ENCODE measurements at regions not wholly inside any gene's neighbourhood (a gene's known extent, or its start where the extent isn't known, plus 50 kb on each side); places are given as distances from the start of the nearest gene placed in this dataset.
A peak's percentile ranks its signal among the peaks of the same experiment; 100 is the strongest.

DNA sequence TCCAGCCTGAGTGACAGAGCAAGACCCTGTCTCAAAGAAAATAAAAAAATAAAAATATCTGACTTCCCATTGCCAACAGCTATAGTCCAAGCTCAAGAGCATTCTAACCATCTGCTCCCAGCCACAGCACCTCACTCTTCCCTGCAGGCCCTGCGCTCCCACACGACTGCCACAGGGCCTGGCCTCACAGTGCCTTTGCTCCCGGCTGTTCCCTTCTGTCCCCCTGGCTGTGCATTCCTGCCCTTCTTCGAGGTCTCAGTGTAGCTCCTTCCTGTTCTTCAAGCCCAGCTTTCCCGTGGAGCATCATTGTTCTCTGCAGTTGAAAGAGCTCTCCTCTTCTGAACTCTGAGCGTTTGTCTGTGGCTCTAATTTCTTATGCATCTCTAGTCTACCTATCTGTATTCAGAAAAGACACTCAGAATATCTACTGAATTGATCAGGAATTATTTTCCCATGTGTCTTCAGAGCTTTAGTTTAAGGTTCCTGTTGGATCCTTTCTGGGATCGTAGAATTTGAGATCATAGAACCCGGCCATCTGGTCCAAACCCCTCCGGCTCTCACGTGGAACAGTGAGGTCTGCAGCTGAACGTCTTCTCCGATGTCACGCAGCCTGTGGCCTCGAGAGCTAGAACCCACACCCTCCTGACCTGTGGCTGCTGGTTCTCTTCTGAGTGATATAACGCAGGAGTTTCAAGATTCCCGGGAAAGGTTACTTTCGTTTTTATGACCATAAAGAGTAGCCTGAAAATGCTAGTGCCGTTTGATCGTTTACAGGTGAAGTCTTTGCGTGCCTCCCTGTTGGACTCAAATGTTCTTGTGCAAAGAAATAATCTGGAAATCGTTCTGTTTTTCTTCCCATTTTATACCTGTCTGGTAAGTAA is 54.4 kb downstream of the DOP1B start:
- Histone ChIP-seq H2AK5ac (ENCODE audit: low read depth, low read length) (peak overlapping the region; percentile 57), H3K4me2 (ENCODE audit: insufficient read depth, low read length, poor library complexity, severe bottlenecking) (no peak overlapping the region), H3K9ac (ENCODE audit: low read depth, low read length, poor library complexity) (no peak overlapping the region), H2BK15ac (ENCODE audit: low read length) (no peak overlapping the region), H3K79me1 (ENCODE audit: low read depth, low read length) (no peaks in the 10 kb centered on the region), H3K18ac (ENCODE audit: low read length) (peak overlapping the region; percentile 7), H3K27me3 (ENCODE audit: control insufficient read depth in 3 of 3, insufficient read depth in 3 of 3, low read depth in 1 of 3, low read length in 3 of 3) (no peaks in the 10 kb centered on the region), H3K14ac (ENCODE audit: low read length) (no peak overlapping the region), H3K9me3 (replicated peaks in 1 of 2; ENCODE audit: control insufficient read depth in 2 of 2, insufficient read depth in 1 of 2, low read depth in 1 of 2, low read length in 2 of 2) (peaks cover 0 to 1% of the 10 kb centered on the region in 2 donors), H3K4me3 (ENCODE audit: low read length in 2 of 2) (no peak overlapping the region), H3K4me1 (ENCODE audit: control insufficient read depth in 2 of 2, insufficient read depth in 1 of 2, low read depth in 1 of 2, low read length in 2 of 2) (peaks cover 0 to 12% of the 10 kb centered on the region in 2 donors), H4K8ac (ENCODE audit: low read depth, low read length) (no peak overlapping the region), H2AFZ (ENCODE audit: low read length) (no peak overlapping the region), H3K27ac (replicated peaks; ENCODE audit: low read length) (no peak overlapping the region), H2BK12ac (ENCODE audit: low read length) (no peak overlapping the region), H2BK120ac (ENCODE audit: low read depth, low read length) (no peak overlapping the region), H3K36me3 (replicated peaks in 1 of 2; ENCODE audit: control insufficient read depth in 2 of 2, insufficient read depth in 2 of 2, low read length in 2 of 2) (peaks cover 2 to 20% of the 10 kb centered on the region in 2 donors), H3K23ac (ENCODE audit: low read depth, low read length, poor library complexity) (no peak overlapping the region), H2BK5ac (ENCODE audit: low read length) (no peak overlapping the region), H4K91ac (ENCODE audit: low read depth, low read length, poor library complexity) (no peak overlapping the region), H3K4ac (ENCODE audit: low read length) (no peak overlapping the region)
- no peak for DNase-seq (ENCODE audit: low spot score)
- WGBS, 2 donors (ENCODE audit: extremely low coverage in 2 of 2, insufficient read length in 2 of 2, insufficient replicate concordance in 1 of 2): no CpG with 5 or more reads among the region's 21 CpGs

DNA sequence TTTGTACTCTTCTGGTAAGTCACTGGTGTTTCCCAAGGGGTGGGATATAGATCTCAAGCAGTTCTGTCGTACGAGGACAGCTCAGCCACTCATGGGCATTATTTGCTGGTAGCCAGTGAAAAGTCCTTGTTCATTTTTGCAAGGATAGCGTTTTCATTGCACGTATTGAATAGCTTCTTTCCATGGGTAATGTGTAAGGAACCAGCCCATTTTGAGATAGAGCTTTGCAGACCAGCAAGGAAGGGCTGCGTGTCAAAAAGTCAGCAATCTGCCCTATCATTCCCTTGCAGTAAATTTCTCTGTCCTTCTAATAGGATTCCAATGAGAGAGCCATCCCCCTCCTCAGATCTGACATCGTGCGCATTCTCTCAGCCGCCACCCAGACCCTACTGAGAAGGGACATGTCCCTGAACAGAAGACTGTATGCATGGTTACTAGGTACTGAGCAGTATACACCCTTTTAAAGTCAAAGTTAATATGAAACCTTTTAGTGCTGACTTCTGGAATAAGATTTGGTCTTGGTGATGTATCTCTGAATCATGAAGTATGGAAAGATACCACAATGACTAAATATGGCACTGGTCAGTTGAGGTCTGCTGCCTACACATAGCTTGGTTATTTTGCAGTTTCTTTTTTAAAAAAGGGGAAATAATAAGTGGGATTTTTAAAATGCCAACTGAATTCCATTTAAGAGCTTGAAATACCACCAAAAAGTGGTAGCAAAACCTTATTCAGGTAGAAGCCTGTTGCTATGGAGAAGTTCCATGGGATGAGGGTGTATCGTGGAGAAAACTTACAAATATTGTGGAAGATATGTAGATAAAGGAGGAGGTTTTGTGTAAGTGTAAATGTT is 55.3 kb downstream of the DOP1B start:
- H3K4me3 ChIP-seq (ENCODE audit: low read length in 2 of 2): no peak overlapping the region
- H2BK15ac ChIP-seq (ENCODE audit: low read length): no peak overlapping the region
- no peak overlapping the region for H2AK5ac ChIP-seq (ENCODE audit: low read depth, low read length)
- H3K27ac ChIP-seq (replicated peaks; ENCODE audit: low read length): no peak overlapping the region
- no peak overlapping the region for H3K14ac ChIP-seq (ENCODE audit: low read length)
- H3K18ac ChIP-seq (ENCODE audit: low read length): no peak overlapping the region
- 100% methylated on average over 1 of the region's 9 CpGs; no CpG with 5 or more reads in 1 of the 2 donors for WGBS, 2 donors (ENCODE audit: extremely low coverage in 2 of 2, insufficient read length in 2 of 2, insufficient replicate concordance in 1 of 2)
- no peak overlapping the region for H3K9ac ChIP-seq (ENCODE audit: low read depth, low read length, poor library complexity)
- H4K8ac ChIP-seq (ENCODE audit: low read depth, low read length): no peak overlapping the region
- peaks cover 2 to 25% of the 10 kb centered on the region in 2 donors for H3K36me3 ChIP-seq (replicated peaks in 1 of 2; ENCODE audit: control insufficient read depth in 2 of 2, insufficient read depth in 2 of 2, low read length in 2 of 2)
- H3K27me3 ChIP-seq (ENCODE audit: control insufficient read depth in 3 of 3, insufficient read depth in 3 of 3, low read depth in 1 of 3, low read length in 3 of 3): no peaks in the 10 kb centered on the region
- H3K4ac ChIP-seq (ENCODE audit: low read length): no peak overlapping the region
- H2BK12ac ChIP-seq (ENCODE audit: low read length): no peak overlapping the region
- peaks cover 0 to 1% of the 10 kb centered on the region in 2 donors for H3K9me3 ChIP-seq (replicated peaks in 1 of 2; ENCODE audit: control insufficient read depth in 2 of 2, insufficient read depth in 1 of 2, low read depth in 1 of 2, low read length in 2 of 2)
- H2AFZ ChIP-seq (ENCODE audit: low read length): no peak overlapping the region
- H3K23ac ChIP-seq (ENCODE audit: low read depth, low read length, poor library complexity): no peak overlapping the region
- H3K4me2 ChIP-seq (ENCODE audit: insufficient read depth, low read length, poor library complexity, severe bottlenecking): no peak overlapping the region
- no peak overlapping the region for H2BK120ac ChIP-seq (ENCODE audit: low read depth, low read length)
- no peak overlapping the region for H4K91ac ChIP-seq (ENCODE audit: low read depth, low read length, poor library complexity)
- DNase-seq (ENCODE audit: low spot score): no peak
- H3K79me1 ChIP-seq (ENCODE audit: low read depth, low read length): no peaks in the 10 kb centered on the region
- H2BK5ac ChIP-seq (ENCODE audit: low read length): no peak overlapping the region
- H3K4me1 ChIP-seq (ENCODE audit: control insufficient read depth in 2 of 2, insufficient read depth in 1 of 2, low read depth in 1 of 2, low read length in 2 of 2): peaks cover 0 to 12% of the 10 kb centered on the region in 2 donors

DNA sequence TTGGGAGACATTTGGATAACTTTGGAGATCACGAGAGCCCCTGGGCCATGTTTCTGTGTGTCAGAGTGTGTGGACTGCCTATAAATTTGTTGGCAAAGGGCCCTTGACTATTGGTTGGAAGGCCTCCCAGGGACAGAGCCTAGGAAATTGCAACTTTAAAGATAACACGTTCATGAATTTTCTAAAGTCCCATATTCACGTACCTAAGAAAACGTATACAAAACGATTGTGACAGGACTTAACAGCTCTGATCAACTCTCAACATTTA is 55.8 kb downstream of the DOP1B start:
- Histone ChIP-seq H2BK15ac (ENCODE audit: low read length) (no peak overlapping the region), H4K91ac (ENCODE audit: low read depth, low read length, poor library complexity) (no peak overlapping the region), H3K4me1 (ENCODE audit: control insufficient read depth in 2 of 2, insufficient read depth in 1 of 2, low read depth in 1 of 2, low read length in 2 of 2) (peaks cover 0 to 12% of the 10 kb centered on the region in 2 donors), H3K4me3 (ENCODE audit: low read length in 2 of 2) (no peak overlapping the region), H3K23ac (ENCODE audit: low read depth, low read length, poor library complexity) (no peak overlapping the region), H3K27me3 (ENCODE audit: control insufficient read depth in 3 of 3, insufficient read depth in 3 of 3, low read depth in 1 of 3, low read length in 3 of 3) (no peaks in the 10 kb centered on the region), H2AK5ac (ENCODE audit: low read depth, low read length) (no peak overlapping the region), H3K9ac (ENCODE audit: low read depth, low read length, poor library complexity) (no peak overlapping the region), H3K9me3 (replicated peaks in 1 of 2; ENCODE audit: control insufficient read depth in 2 of 2, insufficient read depth in 1 of 2, low read depth in 1 of 2, low read length in 2 of 2) (peaks cover 0 to 1% of the 10 kb centered on the region in 2 donors), H3K27ac (replicated peaks; ENCODE audit: low read length) (no peak overlapping the region), H3K4ac (ENCODE audit: low read length) (no peak overlapping the region), H3K79me1 (ENCODE audit: low read depth, low read length) (no peaks in the 10 kb centered on the region), H2BK5ac (ENCODE audit: low read length) (no peak overlapping the region), H2AFZ (ENCODE audit: low read length) (no peak overlapping the region), H3K4me2 (ENCODE audit: insufficient read depth, low read length, poor library complexity, severe bottlenecking) (no peak overlapping the region), H4K8ac (ENCODE audit: low read depth, low read length) (no peak overlapping the region), H3K18ac (ENCODE audit: low read length) (no peak overlapping the region), H3K36me3 (replicated peaks in 1 of 2; ENCODE audit: control insufficient read depth in 2 of 2, insufficient read depth in 2 of 2, low read length in 2 of 2) (peaks cover 2 to 30% of the 10 kb centered on the region in 2 donors), H2BK120ac (ENCODE audit: low read depth, low read length) (no peak overlapping the region), H2BK12ac (ENCODE audit: low read length) (no peak overlapping the region), H3K14ac (ENCODE audit: low read length) (no peak overlapping the region)
- no peak for DNase-seq (ENCODE audit: low spot score)
- WGBS, 2 donors (ENCODE audit: extremely low coverage in 2 of 2, insufficient read length in 2 of 2, insufficient replicate concordance in 1 of 2): no CpG with 5 or more reads among the region's 5 CpGs

DNA sequence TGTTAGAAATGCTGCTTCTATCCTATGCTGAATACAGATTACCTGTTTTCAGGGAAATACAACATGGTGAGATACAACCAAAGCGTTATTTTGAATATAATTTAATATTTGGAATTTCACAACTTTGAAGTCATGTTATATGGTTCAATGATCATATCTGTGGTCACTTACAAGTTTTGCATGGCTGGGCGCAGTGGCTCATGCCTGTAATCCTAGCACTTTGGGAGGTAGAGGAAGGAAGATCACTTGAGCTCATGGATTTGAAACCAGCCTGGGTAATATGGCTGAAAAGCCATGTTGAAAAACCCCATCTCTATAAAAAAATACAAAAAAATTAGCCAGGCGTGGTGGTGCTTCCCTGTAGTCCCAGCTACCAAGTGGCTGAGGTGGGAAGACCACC is 57.9 kb downstream of the DOP1B start:
- Histone ChIP-seq H3K4me2 (ENCODE audit: insufficient read depth, low read length, poor library complexity, severe bottlenecking) (no peak overlapping the region), H2BK12ac (ENCODE audit: low read length) (no peak overlapping the region), H3K4me3 (ENCODE audit: low read length in 2 of 2) (no peak overlapping the region), H3K9me3 (replicated peaks in 1 of 2; ENCODE audit: control insufficient read depth in 2 of 2, insufficient read depth in 1 of 2, low read depth in 1 of 2, low read length in 2 of 2) (no peaks in the 10 kb centered on the region), H4K8ac (ENCODE audit: low read depth, low read length) (no peak overlapping the region), H3K4me1 (ENCODE audit: control insufficient read depth in 2 of 2, insufficient read depth in 1 of 2, low read depth in 1 of 2, low read length in 2 of 2) (peaks cover 0 to 3% of the 10 kb centered on the region in 2 donors), H3K18ac (ENCODE audit: low read length) (no peak overlapping the region), H4K91ac (ENCODE audit: low read depth, low read length, poor library complexity) (no peak overlapping the region), H3K36me3 (replicated peaks in 1 of 2; ENCODE audit: control insufficient read depth in 2 of 2, insufficient read depth in 2 of 2, low read length in 2 of 2) (peaks cover 0 to 46% of the 10 kb centered on the region in 2 donors), H3K9ac (ENCODE audit: low read depth, low read length, poor library complexity) (no peak overlapping the region), H3K14ac (ENCODE audit: low read length) (no peak overlapping the region), H3K27me3 (ENCODE audit: control insufficient read depth in 3 of 3, insufficient read depth in 3 of 3, low read depth in 1 of 3, low read length in 3 of 3) (no peaks in the 10 kb centered on the region), H3K27ac (replicated peaks; ENCODE audit: low read length) (no peak overlapping the region), H2BK120ac (ENCODE audit: low read depth, low read length) (no peak overlapping the region), H2BK5ac (ENCODE audit: low read length) (no peak overlapping the region), H2AK5ac (ENCODE audit: low read depth, low read length) (no peak overlapping the region), H2AFZ (ENCODE audit: low read length) (no peak overlapping the region), H3K4ac (ENCODE audit: low read length) (no peak overlapping the region), H2BK15ac (ENCODE audit: low read length) (no peak overlapping the region), H3K79me1 (ENCODE audit: low read depth, low read length) (no peaks in the 10 kb centered on the region), H3K23ac (ENCODE audit: low read depth, low read length, poor library complexity) (no peak overlapping the region)
- WGBS, 2 donors (ENCODE audit: extremely low coverage in 2 of 2, insufficient read length in 2 of 2, insufficient replicate concordance in 1 of 2): no CpG with 5 or more reads among the region's 3 CpGs
- DNase-seq (ENCODE audit: low spot score): no peak
